Liver (tissue), 7 donors: ENCODE measurements at regions not wholly inside any gene's neighbourhood (a gene's known extent, or its start where the extent isn't known, plus 50 kb on each side); places are given as distances from the start of the nearest gene placed in this dataset.

Experiments used
- DNase-seq: peaks from one replicate; pipeline ENCODE4 v3.0.0-alpha.2; 2017; ENCODE audit warnings: low spot score
- H3K27ac ChIP-seq, 2 donors: one replicate each; pipeline ENCODE4 v1.7.0; 2013; ENCODE audit warnings: inconsistent platforms in 2 of 2, low read length in 2 of 2, control low read depth in 1 of 2, low read depth in 1 of 2, mild to moderate bottlenecking in 1 of 2
- H3K27me3 ChIP-seq, 4 donors: one replicate each; pipeline versions ENCODE4 v1.6.1 to v1.7.0; 2013; ENCODE audit warnings: low read length in 3 of 4, inconsistent platforms in 1 of 4, mild to moderate bottlenecking in 1 of 4, moderate library complexity in 1 of 4; ENCODE audit not compliant: control insufficient read depth in 4 of 4, insufficient read depth in 4 of 4
- H3K36me3 ChIP-seq, 4 donors: one replicate each; pipeline versions ENCODE4 v1.6.1 to v1.7.0; 2013; ENCODE audit warnings: low read length in 3 of 4, mild to moderate bottlenecking in 3 of 4, low read depth in 1 of 4, moderate library complexity in 1 of 4; ENCODE audit not compliant: control insufficient read depth in 4 of 4, insufficient read depth in 3 of 4
- H3K4me1 ChIP-seq, 4 donors: one replicate each; pipeline versions ENCODE4 v1.6.1 to v1.7.0; 2013; ENCODE audit warnings: low read length in 3 of 4, mild to moderate bottlenecking in 3 of 4, moderate library complexity in 1 of 4; ENCODE audit not compliant: control insufficient read depth in 4 of 4, insufficient read depth in 4 of 4
- H3K4me3 ChIP-seq, 3 donors: one replicate each; pipeline versions ENCODE4 v1.6.1 to v1.7.0; 2013; ENCODE audit warnings: low read length in 3 of 3, control low read depth in 1 of 3, low read depth in 1 of 3, mild to moderate bottlenecking in 1 of 3
- H3K9ac ChIP-seq, 2 donors: one replicate each; pipeline ENCODE4 v1.7.0; 2013; ENCODE audit warnings: low read length in 2 of 2, mild to moderate bottlenecking in 2 of 2, moderate library complexity in 2 of 2, control low read depth in 1 of 2, low read depth in 1 of 2
- H3K9me3 ChIP-seq, 4 donors: one replicate each; pipeline versions ENCODE4 v1.6.1 to v1.7.0; 2013; ENCODE audit warnings: low read length in 3 of 4; ENCODE audit not compliant: control insufficient read depth in 4 of 4
- ATF3 ChIP-seq: IDR thresholded peaks from 2 replicates; pipeline ENCODE4 v1.6.1; 2016; ENCODE audit warnings: antibody characterized with exemption
- EGR1 ChIP-seq, 2 donors: IDR thresholded peaks; 2 replicates each; pipeline ENCODE4 v1.6.1; 2016 to 2018; ENCODE audit warnings: antibody characterized with exemption in 2 of 2, low read depth in 2 of 2
- FOXA1 ChIP-seq: IDR thresholded peaks from 2 replicates; pipeline ENCODE4 v1.6.1; 2016; ENCODE audit warnings: antibody characterized with exemption
- FOXA2 ChIP-seq: IDR thresholded peaks from 2 replicates; pipeline ENCODE4 v1.6.1; 2016; ENCODE audit warnings: antibody characterized with exemption
- GABPA ChIP-seq, 2 donors: IDR thresholded peaks in 1 of 2; conservative IDR thresholded peaks in 1 of 2; 2 replicates each; pipeline ENCODE4 v1.6.1; 2016; ENCODE audit warnings: antibody characterized with exemption in 2 of 2, mild to moderate bottlenecking in 1 of 2, moderate library complexity in 1 of 2
- HNF4A ChIP-seq, 2 donors: conservative IDR thresholded peaks; 2 replicates each; pipeline ENCODE4 v1.6.1; 2016; ENCODE audit warnings: antibody characterized with exemption in 2 of 2, mild to moderate bottlenecking in 2 of 2
- HNF4G ChIP-seq: IDR thresholded peaks from 2 replicates; pipeline ENCODE4 v1.6.1; 2016; ENCODE audit warnings: antibody characterized with exemption
- JUND ChIP-seq, 2 donors: IDR thresholded peaks; 2 replicates each; pipeline ENCODE4 v1.6.1; 2016; ENCODE audit warnings: antibody characterized with exemption in 2 of 2
- MAX ChIP-seq: IDR thresholded peaks from 2 replicates; pipeline ENCODE4 v1.6.1; 2016; ENCODE audit warnings: antibody characterized with exemption
- NR2F2 ChIP-seq: IDR thresholded peaks from 2 replicates; pipeline ENCODE4 v1.6.1; 2016; ENCODE audit warnings: antibody characterized with exemption
- RAD21 ChIP-seq, 2 donors: IDR thresholded peaks; 2 replicates each; pipeline ENCODE4 v1.6.1; 2016; ENCODE audit warnings: antibody characterized with exemption in 2 of 2, mild to moderate bottlenecking in 2 of 2
- REST ChIP-seq: IDR thresholded peaks from 2 replicates; pipeline ENCODE4 v1.6.1; 2016; ENCODE audit warnings: antibody characterized with exemption, mild to moderate bottlenecking
- RXRA ChIP-seq, 2 donors: IDR thresholded peaks; 2 replicates each; pipeline ENCODE4 v1.6.1; 2017 to 2018; ENCODE audit warnings: antibody characterized with exemption in 2 of 2, mild to moderate bottlenecking in 1 of 2
- SP1 ChIP-seq: IDR thresholded peaks from 2 replicates; pipeline ENCODE4 v1.6.1; 2018; ENCODE audit warnings: antibody characterized with exemption, mild to moderate bottlenecking
- TAF1 ChIP-seq: conservative IDR thresholded peaks from 2 replicates; pipeline ENCODE4 v1.6.1; 2016; ENCODE audit warnings: antibody characterized with exemption, mild to moderate bottlenecking
- YY1 ChIP-seq: IDR thresholded peaks from 2 replicates; pipeline ENCODE4 v1.6.1; 2016; ENCODE audit warnings: antibody characterized with exemption, mild to moderate bottlenecking
- ZBTB33 ChIP-seq: IDR thresholded peaks from 2 replicates; pipeline ENCODE4 v1.6.1; 2016; ENCODE audit warnings: antibody characterized with exemption
- WGBS: extraction: QIAGEN DNeasy Blood & Tissue Kit; methylation state at CpG from one replicate; pipeline ENCODE4 v1.1.7; 2013; 5-methylcytosine and 5-hydroxymethylcytosine counted together
- donor health status: healthy.
- donor health status: healthy.
- donor health status: healthy.
- donor health status: healthy.

GRCh38 chr4:120232050-120232449, 165.4 kb upstream of the MAD2L1 start (continued):
- no peak for TF ChIP-seq TAF1

GRCh38 chr4:120228086-120228485, 161.4 kb upstream of the MAD2L1 start:
- H3K36me3 ChIP-seq = no peaks in the 10 kb centered on the region
- H3K27ac ChIP-seq = no peak overlapping the region
- no peak for DNase-seq
- no peaks in the 10 kb centered on the region for H3K4me1 ChIP-seq
- H3K9ac ChIP-seq = no peak overlapping the region
- H3K4me3 ChIP-seq = no peak overlapping the region
- TF ChIP-seq NR2F2 = no peak
- TF ChIP-seq HNF4A (conservative IDR thresholded peaks at IDR 0.05) = no peak
- TF ChIP-seq TAF1 = no peak
- TF ChIP-seq GABPA (IDR thresholded peaks at IDR 0.05 in 1 of 2, conservative IDR thresholded peaks at IDR 0.05 in 1 of 2) = no peak
- no peak for TF ChIP-seq REST
- TF ChIP-seq RAD21 (IDR thresholded peaks at IDR 0.05) = no peak
- TF ChIP-seq HNF4G = no peak
- TF ChIP-seq EGR1 (IDR thresholded peaks at IDR 0.05; ENCODE audit: low read depth in 2 of 2) = no peak
- TF ChIP-seq FOXA2 = no peak
- TF ChIP-seq RXRA (IDR thresholded peaks at IDR 0.05) = no peak
- TF ChIP-seq JUND (IDR thresholded peaks at IDR 0.05) = no peak
- TF ChIP-seq MAX = no peak
- TF ChIP-seq ZBTB33 = no peak
- no peak for TF ChIP-seq SP1
- no peak for TF ChIP-seq ATF3
- no peaks in the 10 kb centered on the region for H3K27me3 ChIP-seq
- H3K9me3 ChIP-seq = no peaks in the 10 kb centered on the region
- WGBS = 38% methylated on average over 1 of the region's 1 CpG

GRCh38 chr4:120227554-120227953, 160.9 kb upstream of the MAD2L1 start:
- DNase-seq = no peak
- H3K4me3 ChIP-seq = no peak overlapping the region
- TF ChIP-seq ZBTB33 (no peak), HNF4G (no peak), TAF1 (no peak), YY1 (no peak), FOXA2 (no peak), RAD21 (IDR thresholded peaks at IDR 0.05) (no peak), REST (no peak), ATF3 (no peak), GABPA (IDR thresholded peaks at IDR 0.05 in 1 of 2, conservative IDR thresholded peaks at IDR 0.05 in 1 of 2) (no peak), FOXA1 (no peak), JUND (IDR thresholded peaks at IDR 0.05) (no peak), RXRA (IDR thresholded peaks at IDR 0.05) (no peak), EGR1 (IDR thresholded peaks at IDR 0.05; ENCODE audit: low read depth in 2 of 2) (no peak), NR2F2 (no peak), HNF4A (conservative IDR thresholded peaks at IDR 0.05) (no peak), SP1 (no peak)
- no peaks in the 10 kb centered on the region for H3K27me3 ChIP-seq
- H3K4me1 ChIP-seq = no peaks in the 10 kb centered on the region
- WGBS = 75% methylated on average over 1 of the region's 1 CpG
- no peak overlapping the region for H3K27ac ChIP-seq
- no peak overlapping the region for H3K9ac ChIP-seq
- H3K9me3 ChIP-seq = no peaks in the 10 kb centered on the region
- H3K36me3 ChIP-seq = no peaks in the 10 kb centered on the region
